Activated naive CD4-positive, alpha-beta T cell treated with anti-CD3 and anti-CD28 coated beads, Interleukin-2, amount 10 ng/mL, durations not matched to agents 7 days and 5 days (primary cell): ENCODE measurements at regions not wholly inside any gene's neighbourhood (a gene's known extent, or its start where the extent isn't known, plus 50 kb on each side); places are given as distances from the start of the nearest gene placed in this dataset.
A peak's percentile ranks its signal among the peaks of the same experiment; 100 is the strongest.
"Not testable (repeated sequence)": the region's sequence is repeated elsewhere in the genome, so short reads cannot be mapped to it uniquely, and the experiment has no call there.

Experiments
- CTCF ChIA-PET: fragments of 350-600 bp; sonication (Branson Sonifier 250); formaldehyde crosslinking; loops from one replicate; lab custom pipeline; 2021; ENCODE audit warnings: antibody characterized with exemption; lab: Charles Lee
- DNase-seq: peaks from one replicate; pipeline ENCODE4 v3.0.0-alpha.2; 2020
- H3K27ac Mint-ChIP-seq: one replicate; pipeline ENCODE4 v1.8.0; 2021; ENCODE audit warnings: mild to moderate bottlenecking, moderate library complexity, mixed read lengths
- H3K27me3 Mint-ChIP-seq: one replicate; pipeline ENCODE4 v1.8.0; 2021; ENCODE audit warnings: mild to moderate bottlenecking, mixed read lengths
- H3K36me3 Mint-ChIP-seq: one replicate; pipeline ENCODE4 v1.8.0; 2021; ENCODE audit warnings: mixed read lengths
- H3K4me1 Mint-ChIP-seq: one replicate; pipeline ENCODE4 v1.8.0; 2021; ENCODE audit warnings: mixed read lengths
- H3K4me3 Mint-ChIP-seq: one replicate; pipeline ENCODE4 v1.8.0; 2021; ENCODE audit warnings: mild to moderate bottlenecking, moderate library complexity, mixed read lengths
- H3K9me3 Mint-ChIP-seq: one replicate; pipeline ENCODE4 v1.8.0; 2021; ENCODE audit warnings: mixed read lengths

- H3K9me3 Mint-ChIP-seq = no peaks in the 10 kb centered on the region
- CTCF ChIA-PET = no interaction called here
- H3K36me3 Mint-ChIP-seq = no peaks in the 10 kb centered on the region
- DNase-seq = no peak
- no peak overlapping the region for H3K4me3 Mint-ChIP-seq
- no peaks in the 10 kb centered on the region for H3K27me3 Mint-ChIP-seq
- no peak overlapping the region for H3K27ac Mint-ChIP-seq
- H3K4me1 Mint-ChIP-seq = no peaks in the 10 kb centered on the region
These were observed 263.7 kb downstream of the TTC6 start for GRCh38 chr14:37859177-37859576.

GRCh38 chr14:37862263-37862662, 266.8 kb downstream of the TTC6 start:
- no peak overlapping the region for H3K4me3 Mint-ChIP-seq
- peaks cover 4% of the 10 kb centered on the region for H3K27me3 Mint-ChIP-seq
- H3K9me3 Mint-ChIP-seq = no peaks in the 10 kb centered on the region
- H3K36me3 Mint-ChIP-seq = no peaks in the 10 kb centered on the region
- no peaks in the 10 kb centered on the region for H3K4me1 Mint-ChIP-seq
- H3K27ac Mint-ChIP-seq = no peak overlapping the region
- CTCF ChIA-PET = no interaction called here
- DNase-seq = no peak

GRCh38 chr14:37864128-37864527, 268.7 kb downstream of the TTC6 start:
- peaks cover 4% of the 10 kb centered on the region for H3K27me3 Mint-ChIP-seq
- DNase-seq = no peak
- no peaks in the 10 kb centered on the region for H3K9me3 Mint-ChIP-seq
- H3K36me3 Mint-ChIP-seq = no peaks in the 10 kb centered on the region
- no peak overlapping the region for H3K27ac Mint-ChIP-seq
- CTCF ChIA-PET = no interaction called here
- H3K4me3 Mint-ChIP-seq = no peak overlapping the region
- no peaks in the 10 kb centered on the region for H3K4me1 Mint-ChIP-seq

GRCh38 chr14:37864861-37865718, 269.7 kb downstream of the TTC6 start:
- CTCF ChIA-PET = no interaction called here
- H3K27me3 Mint-ChIP-seq = peaks cover 4% of the 10 kb centered on the region
- no peak overlapping the region for H3K27ac Mint-ChIP-seq
- no peaks in the 10 kb centered on the region for H3K9me3 Mint-ChIP-seq
- H3K4me1 Mint-ChIP-seq = no peaks in the 10 kb centered on the region
- DNase-seq = no peak
- no peaks in the 10 kb centered on the region for H3K36me3 Mint-ChIP-seq
- H3K4me3 Mint-ChIP-seq = no peak overlapping the region

DNA sequence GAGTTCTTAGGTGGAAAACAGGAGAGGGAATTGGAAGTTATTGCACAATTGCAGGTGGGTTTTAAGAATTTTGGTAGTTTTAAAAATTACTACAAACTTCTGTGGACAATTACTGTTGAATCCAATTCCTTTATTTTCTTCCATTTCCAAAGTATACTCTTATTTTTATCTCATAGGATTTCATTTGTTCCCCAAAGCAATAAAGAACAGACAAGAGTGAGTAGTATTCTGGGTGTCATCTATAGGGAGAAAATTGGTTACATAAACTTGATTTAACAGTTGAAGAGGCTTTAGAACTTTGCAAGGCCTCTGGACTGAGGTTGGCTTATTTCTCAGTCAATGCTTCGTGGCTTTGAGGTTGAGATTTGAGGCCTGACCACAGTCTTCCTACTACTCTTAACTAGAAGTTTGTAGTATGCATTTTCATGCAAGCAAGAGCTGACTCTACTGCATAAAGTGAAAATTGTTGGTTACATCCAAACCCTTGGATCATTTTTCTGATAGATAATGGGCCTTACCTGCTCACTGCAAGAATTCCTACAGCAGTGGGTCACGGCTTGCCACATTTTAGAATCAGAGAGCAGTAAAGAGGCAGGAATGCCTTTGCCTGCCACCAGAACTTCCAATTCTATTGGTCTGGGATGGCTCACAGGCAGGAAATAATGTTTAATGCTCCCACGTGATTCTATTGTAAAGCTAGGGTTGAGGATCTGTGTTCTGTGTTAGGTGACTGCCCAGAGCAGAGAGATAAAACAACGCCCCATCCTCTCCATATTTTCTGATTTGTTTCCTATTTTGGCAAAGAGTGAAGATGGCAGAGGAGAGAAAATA, 270.5 kb downstream of the TTC6 start:
- no peaks in the 10 kb centered on the region for H3K36me3 Mint-ChIP-seq
- peaks cover 4% of the 10 kb centered on the region for H3K27me3 Mint-ChIP-seq
- no peak overlapping the region for H3K27ac Mint-ChIP-seq
- CTCF ChIA-PET = no interaction called here
- H3K4me3 Mint-ChIP-seq = no peak overlapping the region
- no peak for DNase-seq
- H3K9me3 Mint-ChIP-seq = no peaks in the 10 kb centered on the region
- H3K4me1 Mint-ChIP-seq = no peaks in the 10 kb centered on the region

- Mint-ChIP-seq H3K4me1 (peaks cover 2% of the 10 kb centered on the region), H3K36me3 (no peaks in the 10 kb centered on the region), H3K4me3 (no peak overlapping the region), H3K9me3 (no peaks in the 10 kb centered on the region), H3K27me3 (peaks cover 3% of the 10 kb centered on the region), H3K27ac (no peak overlapping the region)
- DNase-seq = no peak
- CTCF ChIA-PET = no interaction called here
These were observed 274.2 kb downstream of the TTC6 start for GRCh38 chr14:37869633-37870032.

DNA sequence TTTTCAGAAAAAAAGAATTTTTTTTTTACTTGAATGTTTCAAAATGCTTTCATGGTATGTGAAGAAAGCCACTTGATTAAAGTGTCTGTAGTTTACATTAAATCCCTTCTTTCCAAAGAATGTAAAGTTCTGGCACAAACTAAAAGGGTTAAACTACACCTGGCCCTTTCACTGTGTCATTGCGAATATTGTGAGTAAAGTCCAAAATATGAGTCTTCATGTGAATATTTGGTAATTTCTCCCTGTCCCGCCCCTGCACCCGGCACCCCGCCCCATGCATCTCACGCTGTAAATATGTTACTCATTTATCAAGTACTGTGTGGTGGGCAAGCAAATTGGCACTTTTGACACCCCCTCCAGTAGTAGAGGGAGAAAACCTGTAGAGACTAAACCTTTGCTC, 274.7 kb downstream of the TTC6 start:
- Mint-ChIP-seq H3K9me3 (no peaks in the 10 kb centered on the region), H3K36me3 (no peaks in the 10 kb centered on the region), H3K4me1 (peaks cover 7% of the 10 kb centered on the region), H3K27ac (no peak overlapping the region), H3K4me3 (no peak overlapping the region), H3K27me3 (no peaks in the 10 kb centered on the region)
- CTCF ChIA-PET = no interaction called here
- no peak for DNase-seq

DNA sequence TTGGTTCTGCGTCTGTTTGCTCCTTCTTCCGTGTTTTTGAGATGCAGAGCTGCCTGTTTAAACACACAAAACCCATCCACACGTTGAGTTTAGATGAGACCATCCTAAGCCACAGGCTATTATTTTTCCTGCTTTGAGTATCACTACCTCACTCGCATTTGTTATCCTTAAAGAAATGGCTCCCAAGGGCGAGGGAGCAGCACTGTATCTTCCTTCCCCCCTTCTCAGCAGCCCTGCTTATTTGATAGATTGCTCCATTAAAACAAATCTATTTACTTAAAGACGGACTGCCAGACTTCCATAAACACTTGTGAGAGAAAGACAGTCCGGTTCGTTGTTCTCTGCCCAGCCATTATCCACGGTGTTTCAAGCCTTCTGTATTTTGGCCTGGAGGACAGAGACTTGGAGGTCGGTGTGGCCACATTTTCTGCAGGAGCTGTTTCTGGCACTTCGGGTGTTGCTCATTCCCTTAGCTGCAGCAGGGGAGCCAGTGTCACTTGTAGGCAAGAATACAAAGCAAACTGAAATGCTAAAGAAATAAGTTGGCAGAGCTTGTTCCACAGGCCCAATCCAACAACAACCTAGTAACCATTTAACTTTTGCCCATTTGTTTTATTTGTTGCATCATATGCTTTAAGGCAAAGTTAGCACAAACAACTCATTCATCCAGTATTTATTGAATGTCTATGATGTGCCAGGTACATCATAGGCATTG, 275.4 kb downstream of the TTC6 start:
- DNase-seq = no peak
- Mint-ChIP-seq H3K9me3 (no peaks in the 10 kb centered on the region), H3K27ac (no peak overlapping the region), H3K4me3 (no peak overlapping the region), H3K36me3 (no peaks in the 10 kb centered on the region), H3K4me1 (peaks cover 7% of the 10 kb centered on the region), H3K27me3 (no peaks in the 10 kb centered on the region)
- CTCF ChIA-PET = interaction anchor here (0.8 kb wide), 1 partner anchor 640 kb away, joined by 3 read pairs; no protein-coding TSS in a partner anchor

DNA sequence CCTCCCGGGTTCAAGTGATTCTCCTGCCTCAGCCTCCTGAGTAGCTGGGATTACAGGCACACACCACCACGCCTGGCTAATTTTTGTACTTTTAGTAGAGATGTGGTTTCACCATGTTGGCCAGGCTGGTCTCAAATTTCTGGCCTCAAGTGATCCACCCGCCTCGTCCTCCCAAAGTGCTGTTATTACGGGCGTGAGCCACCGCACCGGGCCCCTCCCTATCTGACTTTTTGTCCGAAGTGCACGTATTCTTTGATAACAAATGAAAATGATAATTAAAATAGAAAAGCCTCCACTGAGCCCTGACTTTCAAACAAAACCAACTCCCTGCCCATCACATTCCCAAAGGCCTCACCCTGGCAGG, 278.6 kb downstream of the TTC6 start:
- H3K4me3 Mint-ChIP-seq, H3K4me1 Mint-ChIP-seq, H3K27me3 Mint-ChIP-seq, H3K9me3 Mint-ChIP-seq, DNase-seq, H3K36me3 Mint-ChIP-seq, H3K27ac Mint-ChIP-seq: not testable (repeated sequence)
- CTCF ChIA-PET = interaction anchor here (0.5 to 2.1 kb wide), 6 partner anchors 15 to 644 kb away, joined by 3 to 14 read pairs (median 4); no protein-coding TSS in a partner anchor

DNA sequence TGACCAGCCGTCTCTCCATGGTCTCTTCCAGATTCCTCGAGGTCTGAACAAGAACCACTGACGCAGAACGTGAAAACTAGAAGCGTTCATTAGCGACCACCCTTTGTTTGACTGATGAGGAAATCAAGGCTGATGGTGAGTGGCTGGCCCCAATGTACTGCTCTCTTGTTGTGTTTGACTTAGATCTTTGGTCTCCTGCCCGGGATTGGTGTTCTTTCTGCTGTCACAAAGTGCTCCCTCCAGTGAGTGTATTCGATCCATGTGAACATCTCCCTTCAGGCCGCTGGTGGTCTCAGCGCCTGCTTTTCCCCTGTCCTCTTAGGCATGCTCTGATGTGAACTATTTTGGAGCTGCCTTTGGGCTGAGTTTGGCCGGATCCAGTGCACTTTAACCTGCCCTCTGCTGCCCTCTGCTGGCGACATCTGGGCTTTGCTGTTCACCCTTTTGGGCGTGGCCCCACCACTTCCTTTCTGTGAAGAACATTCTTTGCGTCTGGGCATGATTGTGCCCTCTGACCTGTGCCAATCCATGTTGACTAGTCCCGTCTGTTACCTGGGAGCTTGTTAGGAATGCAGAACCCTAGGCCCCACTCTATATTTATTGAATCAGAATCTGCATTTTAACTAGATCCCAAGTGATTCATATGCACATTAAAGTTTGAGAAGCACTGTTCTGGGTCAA, 279.1 kb downstream of the TTC6 start:
- H3K36me3 Mint-ChIP-seq = no peaks in the 10 kb centered on the region
- no peaks in the 10 kb centered on the region for H3K9me3 Mint-ChIP-seq
- CTCF ChIA-PET = interaction anchor here (0.5 to 2.1 kb wide), 10 partner anchors 15 to 648 kb away, joined by 3 to 14 read pairs (median 3); no protein-coding TSS in a partner anchor
- H3K4me3 Mint-ChIP-seq = no peak overlapping the region
- peak; percentile 89 for DNase-seq
- peaks cover 7% of the 10 kb centered on the region for H3K4me1 Mint-ChIP-seq
- H3K27me3 Mint-ChIP-seq = no peaks in the 10 kb centered on the region
- H3K27ac Mint-ChIP-seq = no peak overlapping the region

GRCh38 chr14:37888234-37888633, 292.8 kb downstream of the TTC6 start:
- H3K27me3 Mint-ChIP-seq = no peaks in the 10 kb centered on the region
- no peaks in the 10 kb centered on the region for H3K36me3 Mint-ChIP-seq
- no peaks in the 10 kb centered on the region for H3K9me3 Mint-ChIP-seq
- H3K27ac Mint-ChIP-seq = no peak overlapping the region
- no peaks in the 10 kb centered on the region for H3K4me1 Mint-ChIP-seq
- no peak overlapping the region for H3K4me3 Mint-ChIP-seq
- no peak for DNase-seq
- CTCF ChIA-PET = interaction anchor here (2.0 kb wide), 1 partner anchor 14 kb away, joined by 6 read pairs; no protein-coding TSS in a partner anchor

DNA sequence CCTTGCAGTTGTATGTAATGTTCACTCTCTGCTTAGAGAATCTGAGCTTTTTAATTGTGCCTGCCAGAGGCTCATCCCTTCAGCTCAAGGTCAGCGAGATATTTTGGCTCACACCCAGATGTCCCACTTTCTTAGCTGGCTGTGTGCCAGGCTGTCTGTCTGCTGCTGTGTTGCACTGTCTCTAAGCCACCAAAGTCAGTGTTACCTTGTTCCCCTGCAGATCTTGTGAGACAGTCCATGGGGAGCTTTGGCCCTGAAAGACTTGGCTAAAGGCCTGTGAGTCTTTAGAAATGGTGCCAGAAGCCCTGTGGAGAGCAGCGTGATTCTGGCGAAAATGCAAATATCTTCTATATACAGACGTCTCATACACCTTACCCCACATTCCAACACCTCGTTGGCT, 293.7 kb downstream of the TTC6 start:
- Mint-ChIP-seq H3K27ac (no peak overlapping the region), H3K4me1 (no peaks in the 10 kb centered on the region), H3K36me3 (no peaks in the 10 kb centered on the region), H3K9me3 (no peaks in the 10 kb centered on the region), H3K27me3 (no peaks in the 10 kb centered on the region), H3K4me3 (no peak overlapping the region)
- no peak for DNase-seq
- CTCF ChIA-PET = interaction anchor here (1.0 to 2.0 kb wide), 2 partner anchors 13 to 14 kb away, joined by 3 to 6 read pairs; no protein-coding TSS in a partner anchor

GRCh38 chr14:37890095-37890494, 294.7 kb downstream of the TTC6 start:
- H3K4me1 Mint-ChIP-seq = no peaks in the 10 kb centered on the region

More at GRCh38 chr14:37890095-37890494, 294.7 kb downstream of the TTC6 start:
- CTCF ChIA-PET = no interaction called here
- no peak for DNase-seq
- no peaks in the 10 kb centered on the region for H3K9me3 Mint-ChIP-seq
- no peak overlapping the region for H3K4me3 Mint-ChIP-seq
- no peaks in the 10 kb centered on the region for H3K27me3 Mint-ChIP-seq
- no peak overlapping the region for H3K27ac Mint-ChIP-seq
- no peaks in the 10 kb centered on the region for H3K36me3 Mint-ChIP-seq
